DMS79 treated with DMSO at 0.1 percent for 48 hours (cell line): ENCODE measurements at regions not wholly inside any gene's neighbourhood (a gene's known extent, or its start where the extent isn't known, plus 50 kb on each side); places are given as distances from the start of the nearest gene placed in this dataset.
"Not testable (repeated sequence)": the region's sequence is repeated elsewhere in the genome, so short reads cannot be mapped to it uniquely, and the experiment has no call there.

ENCODE experiments used
- DNase-seq: peaks from one replicate; lab custom pipeline; 2025; lab: John Stamatoyannopoulos, UW

GRCh38 chr10:22875581-22875980 lies 52.3 kb upstream of the ARMC3 start:
- DNase-seq = no peak

- peak; percentile 28 for DNase-seq
Measured at GRCh38 chr10:22874189-22874854, 53.5 kb upstream of the ARMC3 start.

DNA sequence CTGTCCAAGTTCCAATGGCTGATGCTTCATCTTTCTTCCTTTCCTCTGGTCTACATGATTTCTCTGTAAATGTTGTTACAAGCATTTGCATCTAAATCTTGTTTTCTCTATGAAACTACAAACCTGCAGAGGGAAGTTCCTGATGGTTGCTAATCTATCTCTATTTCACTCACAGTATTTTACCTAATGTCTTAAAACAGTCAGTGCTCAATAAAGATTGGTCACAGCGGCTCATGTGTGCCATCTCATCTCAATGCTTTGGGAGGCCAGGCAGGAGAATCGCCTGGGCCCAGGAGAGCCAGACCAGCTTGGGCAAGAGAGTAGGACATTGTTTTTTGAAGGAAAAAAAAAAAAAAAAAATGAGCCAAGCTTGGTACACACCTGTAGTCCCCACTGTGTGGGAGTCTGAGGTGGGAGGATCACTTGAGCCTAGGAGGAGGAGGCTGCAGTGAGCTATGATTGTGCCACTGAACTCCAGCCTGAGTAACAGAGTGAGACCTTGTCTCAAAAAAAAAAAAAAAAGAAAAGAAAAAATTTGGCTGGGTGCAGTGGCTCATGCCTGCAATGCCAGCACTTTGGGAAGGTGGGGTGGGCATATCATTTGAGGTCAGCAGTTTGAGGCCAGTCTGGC lies 71.3 kb upstream of the ARMC3 start:
- DNase-seq = no peak

GRCh38 chr10:22854935-22855421 lies 72.9 kb upstream of the ARMC3 start:
- DNase-seq = no peak

- no peak for DNase-seq
Measured at GRCh38 chr10:22853906-22854447, 73.9 kb upstream of the ARMC3 start.

- no peak for DNase-seq
Measured at GRCh38 chr10:22852712-22853353, 75.0 kb upstream of the ARMC3 start.

GRCh38 chr10:22851865-22852239 lies 76.0 kb upstream of the ARMC3 start:
- DNase-seq = no peak

- DNase-seq = no peak
Measured at GRCh38 chr10:22850541-22850940, 77.3 kb upstream of the ARMC3 start.

GRCh38 chr10:22849077-22849805 lies 78.6 kb upstream of the ARMC3 start:
- no peak for DNase-seq

DNA sequence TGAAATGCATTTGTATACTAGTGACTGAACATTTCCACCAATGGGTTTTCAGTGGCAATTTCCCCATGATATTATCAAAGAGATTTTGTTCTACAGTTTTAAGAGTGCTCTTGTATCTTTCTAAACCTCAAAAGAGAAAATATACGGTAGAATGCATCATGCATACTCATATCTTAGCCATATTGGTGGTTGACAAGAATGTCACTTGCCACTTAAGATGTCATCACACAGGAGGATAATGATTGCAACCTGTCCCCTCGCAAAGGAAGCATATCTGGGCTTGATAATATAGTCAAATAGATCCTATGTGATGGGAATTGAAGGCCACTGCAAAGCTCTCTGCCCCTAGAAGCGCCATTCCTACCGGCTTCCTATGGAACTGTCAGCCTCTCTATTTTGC lies 79.3 kb upstream of the ARMC3 start:
- no peak for DNase-seq

DNA sequence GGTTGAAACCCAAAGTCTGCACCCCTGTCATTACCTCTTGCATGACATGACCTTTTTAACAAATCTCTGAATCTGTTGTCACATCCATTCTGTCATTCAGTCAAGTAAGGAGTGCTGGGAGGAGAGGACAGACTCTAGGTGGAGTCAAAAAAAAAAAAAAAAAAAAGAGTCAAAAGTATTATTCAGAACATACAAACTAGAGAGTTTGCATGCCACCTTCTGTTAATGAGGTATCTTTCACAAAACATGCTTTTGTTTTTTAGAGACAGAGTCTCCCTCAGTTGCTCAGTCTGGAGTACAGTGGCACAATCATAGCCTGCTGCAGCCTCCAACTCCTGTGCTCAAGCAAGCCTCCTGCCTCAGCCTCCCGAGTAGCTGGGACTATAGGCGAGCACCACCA lies 81.6 kb upstream of the ARMC3 start:
- no peak for DNase-seq

- DNase-seq = no peak
Measured at GRCh38 chr10:22839639-22840038, 88.2 kb upstream of the ARMC3 start.

- no peak for DNase-seq
Measured at GRCh38 chr10:22837771-22838170, 90.1 kb upstream of the ARMC3 start.

DNA sequence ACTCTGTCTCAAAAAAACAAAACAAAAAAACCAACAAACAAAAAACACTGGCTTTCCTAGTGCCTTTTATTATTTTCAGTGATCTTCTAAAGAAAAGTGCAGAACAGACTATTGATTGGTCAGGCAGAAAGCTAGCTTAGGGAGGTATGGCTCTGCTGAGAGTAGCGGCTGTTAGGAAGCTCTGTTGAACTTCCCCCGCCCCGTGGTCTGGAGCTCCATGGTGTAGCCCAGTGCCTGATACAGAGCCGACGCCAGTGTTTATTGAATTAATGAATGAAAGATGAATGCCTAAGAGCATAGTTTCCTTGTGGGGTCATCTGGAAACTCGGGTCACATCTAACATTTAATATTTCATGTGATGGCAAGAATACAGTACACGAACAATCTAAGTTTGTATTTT lies 90.5 kb upstream of the ARMC3 start:
- no peak for DNase-seq

GRCh38 chr10:22834471-22834870 lies 93.4 kb upstream of the ARMC3 start:
- no peak for DNase-seq

GRCh38 chr10:22833781-22834180 lies 94.1 kb upstream of the ARMC3 start:
- no peak for DNase-seq

DNA sequence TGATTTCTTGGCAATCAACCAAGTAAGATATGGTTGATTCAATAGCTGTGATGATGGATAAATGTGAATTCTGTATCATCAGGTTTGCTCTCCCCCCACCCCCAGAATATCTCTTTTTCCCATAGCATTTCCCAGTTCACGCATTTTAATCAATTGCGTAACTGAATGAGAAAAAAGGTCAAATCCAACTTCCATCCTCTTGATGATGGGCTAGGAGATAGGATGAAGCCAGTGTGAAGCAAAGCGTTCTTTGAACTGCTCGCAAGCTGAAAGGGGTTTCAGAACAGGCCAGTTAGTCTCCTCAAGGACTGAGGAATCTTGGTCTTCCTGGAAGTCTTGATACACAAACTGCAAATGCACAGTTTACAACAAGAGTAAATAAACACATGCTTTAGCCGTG lies 94.5 kb upstream of the ARMC3 start:
- DNase-seq = no peak

DNA sequence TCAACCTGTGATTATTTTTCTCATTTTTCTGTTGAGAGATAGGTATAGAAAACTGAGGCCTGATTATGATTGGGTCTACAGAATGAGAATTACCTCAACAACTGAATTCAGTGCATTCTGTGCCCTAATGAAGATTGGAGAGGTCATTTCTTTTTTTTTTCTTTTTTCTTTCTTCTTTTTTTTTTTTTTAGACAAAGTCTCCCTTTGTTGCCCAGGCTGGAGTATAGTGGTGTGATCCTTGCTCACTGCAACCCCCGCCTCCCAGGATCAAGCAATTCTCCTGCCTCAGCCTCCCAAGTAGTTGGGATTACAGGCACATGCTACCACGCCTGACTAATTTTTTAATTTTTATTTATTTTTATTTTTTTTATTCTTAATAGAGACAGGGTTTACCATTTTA lies 95.0 kb upstream of the ARMC3 start:
- DNase-seq = no peak

DNA sequence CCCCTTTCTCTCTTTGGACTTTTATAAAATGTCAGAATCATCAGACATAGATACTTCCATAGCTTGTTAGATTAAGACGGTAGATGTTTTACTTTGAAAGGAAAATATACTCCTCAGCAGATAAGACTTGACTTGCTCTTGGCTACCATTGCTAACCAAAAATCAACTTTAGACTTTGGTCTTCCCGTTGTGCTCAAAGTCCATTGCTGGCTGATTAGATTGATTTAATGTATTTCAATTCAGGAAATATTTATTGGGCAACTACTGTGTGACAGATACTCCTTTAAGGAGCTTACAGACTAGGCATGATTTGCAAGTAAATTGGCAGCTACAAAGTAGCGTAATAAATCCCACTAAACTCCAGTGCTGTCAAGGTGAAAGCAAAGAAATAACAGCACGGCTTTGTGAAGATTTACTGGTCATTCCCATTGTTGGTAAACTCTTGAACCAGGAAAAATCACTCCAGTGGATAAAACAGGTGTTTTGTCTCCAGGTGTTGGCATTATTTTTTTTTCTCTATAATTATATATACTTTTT lies 95.7 kb upstream of the ARMC3 start:
- no peak for DNase-seq

DNA sequence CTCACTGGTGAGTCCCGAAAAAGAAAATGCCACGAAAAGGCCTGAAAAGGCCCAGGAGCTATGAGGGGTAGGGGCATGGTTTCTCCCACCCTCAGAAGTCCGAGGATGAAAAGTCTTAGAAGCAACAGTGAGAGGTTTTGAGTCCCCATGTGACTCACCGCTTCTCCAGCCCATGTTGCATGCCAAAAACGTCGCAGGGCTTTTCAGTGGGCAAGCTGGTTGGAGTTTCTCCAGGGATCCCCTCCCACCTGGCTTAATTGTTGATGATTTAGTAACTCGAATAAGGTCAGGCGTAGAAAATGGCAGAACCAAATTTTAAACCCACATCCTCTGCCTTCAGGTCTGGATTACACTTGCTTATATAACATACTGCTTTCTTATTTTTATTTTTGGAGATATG lies 96.3 kb upstream of the ARMC3 start:
- no peak for DNase-seq

DNA sequence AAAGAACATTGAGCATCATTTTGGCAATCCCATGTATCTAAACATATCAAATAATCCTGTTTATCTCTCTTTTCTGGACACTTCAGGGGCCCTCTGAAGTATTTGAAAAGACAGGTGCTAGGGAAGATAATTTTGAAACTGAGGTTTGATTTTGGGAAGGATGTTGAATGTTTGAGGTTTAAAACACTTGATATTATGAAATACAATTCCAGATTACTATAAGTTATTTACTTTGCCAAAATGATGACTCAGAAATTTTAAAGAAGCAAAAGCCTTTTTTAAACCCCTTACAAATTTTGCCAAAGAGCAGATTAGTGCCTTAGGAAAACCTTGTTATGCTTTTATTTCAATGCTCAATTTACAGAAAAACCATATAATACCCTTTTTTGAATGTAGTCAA lies 99.1 kb upstream of the ARMC3 start:
- DNase-seq = not testable (repeated sequence)

DNA sequence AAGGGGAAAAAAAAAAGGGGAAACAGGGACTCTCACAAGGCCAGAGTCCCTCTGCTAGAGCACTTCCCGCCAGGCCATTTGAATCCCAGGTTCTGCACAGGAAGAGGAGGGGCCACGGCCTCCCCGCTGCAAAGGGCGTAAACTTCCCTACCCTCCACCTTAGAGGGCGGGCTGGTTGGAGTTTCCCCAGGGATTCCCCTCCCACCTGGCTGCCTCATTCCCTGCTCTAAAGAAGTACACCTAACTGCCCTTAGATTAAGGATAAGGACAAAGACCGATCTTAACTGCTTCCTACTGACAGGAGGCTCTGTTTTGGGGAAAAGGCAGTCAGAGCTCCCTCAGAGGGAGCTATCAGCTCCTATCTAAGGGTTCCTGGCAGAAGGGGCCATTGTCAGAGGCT lies 102.0 kb upstream of the ARMC3 start:
- no peak for DNase-seq
